GM18858 (cell line): ENCODE measurements at regions not wholly inside any gene's neighbourhood (a gene's known extent, or its start where the extent isn't known, plus 50 kb on each side); places are given as distances from the start of the nearest gene placed in this dataset.
"Not testable (repeated sequence)": the region's sequence is repeated elsewhere in the genome, so short reads cannot be mapped to it uniquely, and the experiment has no call there.

Source experiments
- ATAC-seq: cut with Tn5 transposase; IDR thresholded peaks from one replicate; pipeline ENCODE4 v1.9.1; 2021; ENCODE audit not compliant: unreplicated experiment

DNA sequence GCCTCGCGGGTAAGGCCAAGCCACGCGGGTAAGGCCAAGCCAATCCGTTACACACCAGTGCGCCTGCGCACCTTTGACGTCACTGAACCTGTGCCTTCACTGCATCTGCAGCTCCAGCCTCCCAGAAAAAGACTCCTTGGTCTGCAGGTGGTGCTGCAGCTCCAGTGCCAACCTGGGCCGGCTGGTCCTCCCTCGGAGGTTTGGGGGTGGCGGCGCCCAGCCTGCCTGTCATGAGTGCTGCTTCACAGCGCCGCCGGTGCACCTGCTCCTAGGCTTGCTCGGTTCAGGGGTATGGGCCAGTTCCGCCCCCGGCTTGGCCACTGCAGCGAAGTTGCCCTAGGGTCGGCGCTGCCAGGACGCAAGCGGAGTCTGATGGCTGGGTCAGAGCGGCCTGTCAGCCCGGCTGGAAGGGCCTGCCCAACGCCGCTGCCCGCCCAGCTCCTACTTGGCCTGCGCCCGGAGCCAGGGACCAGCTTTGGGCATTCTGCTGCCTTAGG, 146.6 kb downstream of the USP22 start:
- no peak for ATAC-seq

DNA sequence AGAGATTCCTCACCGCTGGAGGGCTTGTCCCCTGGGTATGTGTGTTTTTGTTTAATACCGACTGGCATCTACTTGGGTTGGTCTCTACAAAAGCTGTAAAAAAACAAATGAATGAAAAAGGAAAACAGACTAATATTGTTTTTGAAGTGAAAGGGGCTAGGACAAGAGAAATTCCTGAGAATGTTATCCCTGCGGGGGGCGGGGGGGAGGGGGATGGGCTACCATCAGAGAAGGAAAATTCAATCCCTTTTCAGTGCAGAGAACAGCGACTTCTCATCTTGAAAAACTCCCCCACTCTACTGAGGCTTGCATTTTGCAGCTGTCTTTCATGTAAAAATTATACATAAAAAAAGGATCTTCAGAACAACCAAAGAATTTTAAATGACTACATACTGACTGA, 144.1 kb downstream of the USP22 start:
- ATAC-seq: not testable (repeated sequence)

DNA sequence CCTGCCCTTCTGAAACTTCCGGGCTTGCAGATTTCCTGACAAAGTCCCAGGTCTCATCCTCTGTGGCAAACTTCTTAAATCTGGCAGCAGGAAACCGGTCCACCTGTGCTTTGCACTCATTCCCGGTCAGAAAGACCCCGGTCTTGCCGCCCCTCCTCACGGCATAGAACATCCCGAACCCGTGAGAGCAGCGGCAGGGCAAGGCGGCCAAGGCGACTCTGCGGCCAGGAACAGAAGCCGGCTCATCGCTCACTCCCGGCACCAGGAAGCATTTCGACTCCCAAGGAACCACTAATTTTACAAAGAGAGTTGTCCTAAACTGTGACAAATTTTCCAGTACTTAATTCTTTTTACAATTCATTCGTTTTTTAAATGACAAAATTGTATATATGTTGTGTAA, 140.3 kb downstream of the USP22 start:
- not testable (repeated sequence) for ATAC-seq

DNA sequence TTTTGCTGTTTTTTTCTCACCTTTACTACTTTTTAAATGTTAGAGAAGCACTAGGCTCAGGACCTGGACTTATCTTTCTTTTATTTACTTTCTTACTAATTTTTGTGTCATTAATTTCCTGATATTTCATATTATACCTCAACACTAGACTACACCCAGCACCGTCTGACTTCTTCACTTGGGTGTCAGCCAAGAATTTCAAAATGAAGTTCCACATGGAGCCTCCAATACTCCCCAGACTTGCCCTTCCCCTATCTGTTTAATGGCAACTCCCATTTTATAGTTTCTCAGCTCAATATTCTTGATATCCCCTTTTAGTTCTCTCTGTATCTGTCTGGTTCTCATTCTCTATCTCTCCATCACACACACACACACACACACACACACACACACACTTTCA, 139.3 kb downstream of the USP22 start:
- not testable (repeated sequence) for ATAC-seq

DNA sequence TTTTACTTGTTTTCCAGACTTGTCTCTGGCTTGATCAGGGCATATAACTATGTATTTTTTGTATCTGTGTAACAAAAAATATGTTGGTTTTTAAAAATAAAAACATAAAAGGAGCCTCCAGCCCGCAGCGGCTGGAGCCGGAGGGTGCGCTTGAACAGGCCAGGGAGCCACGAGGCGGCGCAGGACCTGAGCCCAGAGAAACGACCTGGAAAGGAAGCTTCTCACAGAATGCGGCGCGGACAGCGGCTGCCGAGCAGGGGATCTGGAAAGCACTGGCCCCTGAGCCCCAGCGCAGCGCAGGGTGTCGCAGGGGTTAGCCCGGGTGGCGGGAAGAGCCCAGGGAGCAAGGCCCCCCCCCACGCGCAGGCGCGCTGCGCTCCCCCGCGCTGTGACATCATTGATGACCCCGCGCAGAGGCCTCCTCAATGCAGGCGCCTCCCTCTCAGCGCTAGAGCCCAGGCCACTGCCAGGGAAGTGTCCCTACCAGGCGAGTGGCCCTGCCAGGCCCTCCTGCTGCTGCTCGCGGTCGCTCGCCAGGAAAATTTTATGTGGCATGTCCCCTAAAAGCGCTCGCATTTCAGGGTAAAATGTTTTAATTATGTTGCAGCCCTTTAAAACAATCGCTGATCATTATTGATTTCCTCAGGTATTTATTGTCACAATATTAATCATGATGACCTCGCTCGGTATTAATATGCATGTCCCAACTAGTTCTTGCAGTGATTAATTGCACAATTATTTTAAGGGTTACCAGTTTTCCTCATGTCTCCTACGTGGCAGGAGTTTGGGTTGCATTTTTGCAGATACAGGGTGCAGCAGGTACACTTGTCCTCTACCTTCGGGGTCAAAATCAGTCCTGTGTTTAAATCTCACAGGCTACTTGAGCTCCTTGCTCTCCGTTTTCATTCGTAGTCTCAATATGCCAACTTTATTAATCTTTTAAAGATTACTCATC, 134.2 kb downstream of the USP22 start:
- ATAC-seq: peak; percentile 71

DNA sequence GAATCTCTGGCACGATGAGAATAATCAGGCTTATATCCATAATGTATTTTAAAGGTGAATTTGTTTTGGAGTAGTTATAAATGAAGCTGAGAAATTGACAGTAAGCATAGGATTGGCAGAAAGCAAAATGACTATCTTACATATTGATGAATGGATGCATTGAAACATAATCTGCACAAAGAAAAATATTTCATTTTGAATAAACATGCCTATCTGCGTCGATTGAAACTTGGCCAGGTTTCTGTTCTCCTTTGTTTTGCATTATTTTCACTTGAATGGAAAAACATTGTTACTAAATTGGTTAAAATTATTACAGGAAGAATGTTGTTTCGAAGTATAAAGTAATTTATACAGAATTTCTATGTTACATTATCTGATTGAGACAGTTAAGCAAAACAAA, 128.2 kb downstream of the USP22 start:
- ATAC-seq: no peak

DNA sequence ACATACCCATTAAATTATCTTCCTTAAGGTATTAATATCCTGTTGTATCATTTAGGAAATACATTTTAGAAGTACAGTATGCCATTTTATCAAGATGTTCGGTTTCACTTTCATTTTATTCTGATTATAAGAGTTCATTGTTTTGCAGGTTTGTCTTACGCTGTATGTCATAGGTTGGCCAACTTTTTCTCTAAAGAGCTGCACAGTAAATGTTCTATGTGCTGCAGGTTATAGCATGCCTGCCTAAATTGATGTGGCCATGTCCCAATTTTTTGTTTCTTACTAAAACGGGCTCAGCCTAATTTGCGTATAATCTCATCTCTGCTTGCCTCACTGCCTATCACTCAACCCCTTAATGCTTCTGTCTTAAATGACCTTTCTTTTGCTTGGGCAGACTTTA, 126.4 kb downstream of the USP22 start:
- no peak for ATAC-seq

DNA sequence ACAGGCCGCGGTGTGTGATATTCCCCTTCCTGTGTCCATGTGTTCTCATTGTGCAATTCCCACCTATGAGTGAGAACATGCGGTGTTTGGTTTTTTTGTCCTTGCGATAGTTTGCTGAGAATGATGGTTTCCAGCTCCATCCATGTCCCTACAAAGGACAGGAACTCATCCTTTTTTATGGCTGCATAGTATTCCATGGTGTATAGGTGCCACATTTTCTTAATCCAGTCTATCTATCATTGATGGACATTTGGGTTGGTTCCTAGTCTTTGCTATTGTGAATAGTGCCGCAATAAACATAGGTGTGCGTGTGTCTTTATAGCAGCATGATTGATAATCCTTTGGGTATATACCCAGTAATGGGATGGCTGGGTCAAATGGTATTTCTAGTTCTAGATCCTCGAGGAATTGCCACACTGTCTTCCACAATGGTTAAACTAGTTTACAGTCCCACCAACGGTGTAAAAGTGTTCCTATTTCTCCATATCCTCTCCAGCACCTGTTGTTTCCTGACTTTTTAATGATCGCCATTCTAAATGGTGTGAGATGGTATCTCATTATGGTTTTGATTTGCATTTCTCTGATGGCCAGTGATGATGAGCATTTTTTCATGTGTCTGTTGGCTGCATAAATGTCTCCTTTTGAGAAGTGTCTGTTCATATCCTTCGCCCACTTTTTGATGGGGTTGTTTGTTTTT, 125.1 kb downstream of the USP22 start:
- ATAC-seq: not testable (repeated sequence)

DNA sequence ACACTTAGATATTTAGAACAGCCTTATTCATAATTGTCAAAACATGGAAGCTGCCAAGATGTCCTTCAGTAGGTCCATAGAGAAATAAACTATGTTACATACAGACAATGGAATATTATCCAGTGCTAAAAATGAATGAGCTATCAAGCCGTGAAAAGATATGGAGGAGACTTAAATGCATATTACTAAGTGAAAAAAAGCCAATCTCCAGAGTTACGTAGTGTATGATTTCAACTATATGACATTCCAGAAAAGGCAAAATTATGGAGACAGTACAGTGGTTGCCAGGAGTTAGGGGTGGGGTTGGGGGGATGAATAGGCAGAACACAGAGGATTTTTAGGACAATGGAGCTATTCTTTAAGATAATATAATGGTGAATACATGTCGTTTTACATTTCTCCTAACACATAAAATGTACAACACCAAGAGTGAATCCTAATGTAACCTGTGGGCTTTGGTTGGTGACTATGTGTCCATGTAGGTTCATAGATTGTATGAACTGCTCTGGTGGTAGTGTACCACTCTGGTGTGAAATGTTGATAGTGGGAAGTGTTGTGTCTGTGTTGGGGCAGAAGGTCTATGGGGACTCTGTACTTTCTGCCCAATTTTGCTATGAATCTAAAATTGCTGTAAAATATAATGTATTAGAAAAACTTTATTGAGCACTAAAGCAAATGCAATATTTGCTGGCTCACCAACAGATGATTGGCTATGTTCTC, 122.6 kb downstream of the USP22 start:
- ATAC-seq: no peak

DNA sequence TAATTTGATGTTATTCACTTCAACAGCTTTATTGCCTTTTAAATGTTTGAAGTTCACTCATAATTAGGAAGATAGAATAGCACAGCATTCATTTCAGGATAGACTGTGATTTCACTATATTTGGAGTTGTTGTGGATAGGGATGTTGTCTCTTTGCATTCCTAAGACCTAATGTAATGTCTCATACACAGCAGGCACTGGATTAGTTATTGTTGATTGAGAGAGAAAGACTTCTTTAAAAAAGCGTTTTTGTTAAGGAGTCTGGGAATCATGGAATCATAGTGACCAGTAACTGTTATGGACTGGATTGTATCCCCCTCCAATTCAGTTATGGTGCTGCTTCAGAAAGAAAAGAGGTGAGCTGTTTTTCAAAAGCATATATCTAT, 122.0 kb downstream of the USP22 start:
- no peak for ATAC-seq

DNA sequence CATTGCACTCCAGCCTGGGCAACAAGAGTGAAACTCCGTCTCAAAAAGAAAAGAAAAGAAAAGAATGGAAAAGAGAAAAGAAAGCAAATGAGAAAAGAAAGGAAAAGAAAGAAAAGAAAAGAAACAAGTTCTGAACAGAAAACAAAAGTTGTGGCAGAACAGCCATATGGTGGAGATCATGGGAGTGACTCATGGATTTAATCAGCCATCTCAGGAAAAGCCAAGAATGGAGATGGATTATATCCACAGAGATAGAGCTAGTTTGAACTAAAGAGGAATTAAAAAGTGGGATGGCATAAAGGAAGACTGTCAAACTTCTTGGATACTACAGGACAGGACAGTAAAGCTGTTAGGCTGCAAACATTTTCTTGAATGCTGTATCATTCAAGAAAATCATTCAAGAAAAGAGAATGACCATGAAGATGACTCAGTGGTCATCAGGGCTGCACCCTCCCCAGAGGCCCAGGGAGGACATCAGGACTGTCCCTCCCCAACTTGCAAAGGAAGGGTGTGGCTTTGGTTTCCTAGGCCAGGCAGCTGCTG, 120.6 kb downstream of the USP22 start:
- ATAC-seq: no peak

DNA sequence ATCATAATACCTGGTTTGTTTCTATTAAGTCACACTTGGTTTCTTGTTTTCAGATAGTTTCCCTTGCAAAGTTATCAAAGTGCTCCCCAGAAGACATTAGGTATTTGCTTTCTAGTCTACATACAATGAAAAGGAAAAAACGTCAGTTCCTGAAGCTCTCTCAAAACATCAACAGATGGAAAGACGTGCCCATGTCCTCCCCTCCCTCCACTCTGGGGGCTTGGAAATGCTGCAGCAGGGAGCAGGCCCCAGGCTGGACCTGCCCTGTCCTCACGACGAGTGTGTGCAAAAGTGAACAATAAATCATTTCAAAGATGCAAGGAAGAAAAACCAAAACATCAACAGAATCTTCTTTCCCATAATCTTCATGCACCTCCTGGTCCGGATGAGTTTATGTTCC, 118.5 kb downstream of the USP22 start:
- no peak for ATAC-seq

DNA sequence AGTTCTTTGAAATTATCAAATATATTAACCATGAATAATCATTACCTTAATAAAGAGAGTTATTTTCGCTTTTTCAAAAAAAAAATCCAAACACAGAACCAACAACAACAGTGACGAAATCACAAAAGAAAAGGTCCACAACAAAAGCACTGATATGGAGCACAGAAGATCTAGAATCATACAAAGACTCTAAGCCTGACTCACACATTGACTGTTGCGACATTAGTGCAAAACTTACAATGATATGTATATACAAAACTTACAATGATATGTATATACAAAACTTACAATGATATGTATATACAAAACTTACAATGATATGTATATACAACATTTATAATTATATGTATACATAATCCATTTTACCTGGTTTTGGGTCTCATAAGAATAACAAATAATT, 117.7 kb downstream of the USP22 start:
- ATAC-seq: no peak

DNA sequence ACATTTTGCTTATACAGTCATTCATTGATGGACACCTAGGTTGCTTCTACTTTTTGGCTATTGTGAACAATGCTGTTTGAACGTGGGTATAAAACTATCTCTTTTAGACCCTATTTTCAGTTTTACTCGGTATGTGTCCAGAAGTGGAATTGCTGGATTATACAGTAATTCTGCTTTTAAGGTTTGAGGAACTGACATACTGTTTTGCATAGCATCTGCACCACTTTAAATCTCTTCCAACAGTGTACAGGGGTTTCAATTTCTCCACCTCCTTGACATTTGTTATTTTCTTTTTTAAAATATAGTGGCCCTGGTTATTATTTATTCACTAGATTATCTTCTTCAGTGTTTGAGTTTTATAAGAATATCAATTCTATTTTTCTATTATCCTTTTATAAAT, 116.9 kb downstream of the USP22 start:
- no peak for ATAC-seq

DNA sequence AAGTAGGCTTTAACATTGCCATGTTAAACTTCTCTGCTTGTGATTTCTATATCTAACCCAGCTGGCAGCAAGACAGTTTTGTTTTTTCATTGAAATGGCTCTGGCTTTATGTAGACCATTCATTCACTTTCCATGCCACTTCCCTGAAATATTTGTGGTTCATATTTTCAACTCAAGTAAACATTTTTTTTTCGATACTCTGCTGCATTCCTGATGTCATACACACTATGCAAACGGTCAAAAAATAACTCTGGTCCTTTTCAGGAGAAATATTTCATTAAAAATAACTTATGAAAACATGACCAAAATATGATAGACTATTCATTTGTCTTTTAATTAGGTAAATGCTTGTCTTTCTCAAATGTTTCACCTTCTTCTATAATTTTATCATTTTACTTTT, 116.3 kb downstream of the USP22 start:
- no peak for ATAC-seq

DNA sequence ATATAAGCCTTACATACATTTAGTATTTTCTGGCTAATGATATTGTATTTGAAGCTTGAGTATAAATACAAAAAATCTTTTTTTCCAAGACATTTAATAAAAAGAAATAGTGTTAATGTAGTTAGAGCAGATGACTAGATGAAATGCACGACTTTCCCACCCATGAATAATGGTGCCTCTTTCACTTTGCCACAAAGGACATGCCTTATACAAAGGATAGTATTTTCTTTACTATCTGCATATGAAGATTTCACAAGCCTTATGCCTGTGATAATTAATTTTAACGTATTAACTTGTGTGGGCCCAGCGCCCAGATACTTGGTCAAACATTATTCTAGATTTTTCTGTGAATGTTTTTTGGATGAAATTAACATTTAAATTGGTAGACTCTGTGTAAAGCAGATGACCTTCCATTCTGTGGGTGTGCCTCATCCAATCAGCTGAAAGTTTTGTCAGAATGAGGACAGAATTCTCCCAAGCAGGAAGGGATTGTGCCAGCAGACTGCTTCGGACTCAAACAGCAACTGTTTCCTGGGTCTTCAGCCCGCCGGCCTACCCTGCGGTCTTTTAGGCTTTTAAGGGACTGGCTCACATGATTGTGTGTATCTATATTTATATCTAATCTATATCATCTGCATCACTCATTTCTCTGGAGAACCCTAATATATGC, 115.4 kb downstream of the USP22 start:
- no peak for ATAC-seq

DNA sequence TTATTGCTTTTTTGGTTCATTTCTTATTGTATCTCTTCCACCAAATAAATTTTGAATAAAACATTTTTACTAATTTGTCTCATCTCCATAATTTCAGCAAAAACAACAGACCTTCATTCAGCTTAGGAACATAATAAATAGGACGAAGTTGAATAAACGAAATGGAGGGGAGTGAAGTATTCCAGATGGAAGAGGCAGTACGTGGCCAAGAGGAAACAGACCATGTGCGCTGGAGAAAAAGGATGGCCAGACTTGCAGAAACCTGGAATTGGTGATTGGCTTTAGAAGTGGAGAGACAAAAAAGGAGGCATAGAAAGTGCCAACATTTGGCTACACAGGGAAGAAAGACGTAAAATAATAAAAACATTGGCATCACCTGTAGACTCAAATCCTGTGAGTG, 113.5 kb downstream of the USP22 start:
- ATAC-seq: no peak

DNA sequence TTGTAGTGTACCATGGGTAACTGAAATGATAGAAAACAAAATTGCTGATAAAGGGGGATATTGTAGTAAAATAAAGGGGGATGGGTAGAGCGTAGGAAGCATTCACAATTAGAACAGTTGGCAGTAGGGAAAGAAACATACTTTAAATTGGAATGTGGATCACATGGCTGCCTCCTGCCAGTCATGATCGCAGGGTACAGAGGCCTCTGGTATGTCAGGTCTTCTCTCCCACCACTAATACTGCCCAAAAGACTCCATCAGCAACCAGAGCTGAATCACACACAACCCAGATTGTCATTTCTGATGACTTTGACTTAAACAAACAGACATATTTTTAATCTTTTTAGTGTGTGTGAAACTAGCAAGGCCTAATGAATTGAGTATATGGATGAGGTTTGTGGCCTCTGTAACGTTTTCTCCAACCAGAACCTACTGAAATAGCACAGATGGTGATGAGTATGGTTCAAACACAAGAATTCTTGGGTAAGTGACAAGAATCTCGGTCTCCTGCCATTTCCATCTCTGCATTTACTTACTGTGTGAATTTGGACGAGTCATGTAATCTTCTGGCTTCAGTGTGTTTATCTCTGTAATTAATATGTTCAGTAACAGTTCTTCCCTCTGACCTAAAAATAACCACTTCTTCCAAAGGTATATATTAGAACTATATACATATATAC, 112.6 kb downstream of the USP22 start:
- no peak for ATAC-seq

DNA sequence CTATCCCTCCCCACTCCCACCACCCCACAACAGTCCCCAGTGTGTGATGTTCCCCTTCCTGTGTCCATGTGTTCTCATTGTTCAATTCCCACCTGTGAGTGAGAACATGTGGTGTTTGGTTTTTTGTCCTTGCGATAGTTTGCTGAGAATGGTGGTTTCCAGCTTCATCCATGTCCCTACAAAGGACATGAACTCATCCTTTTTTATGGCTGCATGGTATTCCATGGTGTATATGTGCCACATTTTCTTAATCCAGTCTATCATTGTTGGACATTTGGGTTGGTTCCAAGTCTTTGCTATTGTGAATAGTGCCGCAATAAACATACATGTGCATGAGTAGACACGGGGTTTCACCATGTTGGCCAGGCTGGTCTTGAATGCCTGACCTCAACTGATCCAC, 109.8 kb downstream of the USP22 start:
- not testable (repeated sequence) for ATAC-seq

DNA sequence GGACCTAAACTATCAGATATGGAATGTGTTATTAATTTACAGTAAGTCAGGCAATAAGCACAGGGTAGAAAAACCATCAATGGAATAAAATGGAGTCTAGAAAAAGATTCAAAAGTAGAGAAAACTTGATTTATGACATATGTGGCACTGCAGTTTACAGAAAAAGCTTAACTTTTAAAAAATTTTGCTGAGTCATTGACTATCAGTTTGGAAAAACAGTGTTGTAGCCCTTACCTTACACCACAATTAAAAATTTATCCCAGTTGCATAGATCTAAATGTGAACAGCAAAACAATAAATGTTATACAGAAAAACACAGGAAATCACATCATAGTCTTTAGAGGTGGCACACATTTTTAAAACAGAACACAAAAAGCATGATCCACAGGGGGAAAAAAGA, 108.5 kb downstream of the USP22 start:
- no peak for ATAC-seq
